ENCODE measurements at regions not wholly inside any gene's neighbourhood (a gene's known extent, or its start where the extent isn't known, plus 50 kb on each side); places are given as distances from the start of the nearest gene placed in this dataset.
A peak's percentile ranks its signal among the peaks of the same experiment; 100 is the strongest.

GRCh38 chr7:155961241-155962190 is 149.3 kb upstream of the SHH start:
- no peak overlapping the region for H3K9ac ChIP-seq (ENCODE audit: low read depth in 1 of 2, low read length in 2 of 2)
- H3K9me3 ChIP-seq (ENCODE audit: control insufficient read depth in 4 of 4, low read length in 3 of 4) = no peaks in the 10 kb centered on the region
- H3K4me1 ChIP-seq (ENCODE audit: control insufficient read depth in 4 of 4, insufficient read depth in 4 of 4, low read length in 3 of 4) = no peaks in the 10 kb centered on the region
- peak overlapping the region in 1 of 3 donors; percentile 29 for H3K4me3 ChIP-seq (ENCODE audit: low read depth in 1 of 3, low read length in 3 of 3)
- TF ChIP-seq JUND (IDR thresholded peaks at IDR 0.05) = peak in 1 of 2 donors; percentile 73
- TF ChIP-seq YY1 (IDR thresholded peaks at IDR 0.05) = peak; percentile 69
- peak; percentile 84 for TF ChIP-seq REST (IDR thresholded peaks at IDR 0.05)
- TF ChIP-seq FOXA2 (IDR thresholded peaks at IDR 0.05) = peak; percentile 49
- no peak for TF ChIP-seq TAF1 (conservative IDR thresholded peaks at IDR 0.05)
- TF ChIP-seq CTCF (IDR thresholded peaks at IDR 0.05; ENCODE audit: low read depth, low read length, missing input control) = no peak
- TF ChIP-seq GABPA (IDR thresholded peaks at IDR 0.05 in 1 of 2, conservative IDR thresholded peaks at IDR 0.05 in 1 of 2) = no peak
- TF ChIP-seq MAX (IDR thresholded peaks at IDR 0.05) = peak; percentile 49
- no peak for TF ChIP-seq ATF3 (IDR thresholded peaks at IDR 0.05)
- no peak for TF ChIP-seq HNF4G (IDR thresholded peaks at IDR 0.05)
- TF ChIP-seq EGR1 (IDR thresholded peaks at IDR 0.05; ENCODE audit: low read depth in 2 of 2) = peak in 1 of 2 donors; percentile 100
- peak in 1 of 2 donors; percentile 95 for TF ChIP-seq HNF4A (conservative IDR thresholded peaks at IDR 0.05)
- no peak for TF ChIP-seq ZBTB33 (IDR thresholded peaks at IDR 0.05)
- TF ChIP-seq RXRA (IDR thresholded peaks at IDR 0.05) = peak in 1 of 2 donors; percentile 80
- no peak for TF ChIP-seq SP1 (IDR thresholded peaks at IDR 0.05)
- TF ChIP-seq RAD21 (IDR thresholded peaks at IDR 0.05) = peak in 1 of 2 donors; percentile 39
- no peak for TF ChIP-seq NR2F2 (IDR thresholded peaks at IDR 0.05)
- no peak for TF ChIP-seq FOXA1 (IDR thresholded peaks at IDR 0.05)
- H3K36me3 ChIP-seq (ENCODE audit: control insufficient read depth in 4 of 4, insufficient read depth in 3 of 4, low read depth in 1 of 4, low read length in 3 of 4) = no peaks in the 10 kb centered on the region
- no peaks in the 10 kb centered on the region for H3K27me3 ChIP-seq (ENCODE audit: control insufficient read depth in 4 of 4, insufficient read depth in 4 of 4, low read length in 3 of 4)
- no peak overlapping the region for H3K27ac ChIP-seq (ENCODE audit: low read depth in 1 of 2, low read length in 2 of 2)
- DNase-seq (ENCODE audit: low spot score) = no peak
- WGBS = 29% methylated on average over 25 of the region's 25 CpGs
